ENCODE measurements at regions not wholly inside any gene's neighbourhood (a gene's known extent, or its start where the extent isn't known, plus 50 kb on each side); places are given as distances from the start of the nearest gene placed in this dataset.
"Not testable (repeated sequence)": the region's sequence is repeated elsewhere in the genome, so short reads cannot be mapped to it uniquely, and the experiment has no call there.

- no peak for DNase-seq
Observed at GRCh38 chr7:131656980-131657723, 100.7 kb upstream of the PODXL start.

DNA sequence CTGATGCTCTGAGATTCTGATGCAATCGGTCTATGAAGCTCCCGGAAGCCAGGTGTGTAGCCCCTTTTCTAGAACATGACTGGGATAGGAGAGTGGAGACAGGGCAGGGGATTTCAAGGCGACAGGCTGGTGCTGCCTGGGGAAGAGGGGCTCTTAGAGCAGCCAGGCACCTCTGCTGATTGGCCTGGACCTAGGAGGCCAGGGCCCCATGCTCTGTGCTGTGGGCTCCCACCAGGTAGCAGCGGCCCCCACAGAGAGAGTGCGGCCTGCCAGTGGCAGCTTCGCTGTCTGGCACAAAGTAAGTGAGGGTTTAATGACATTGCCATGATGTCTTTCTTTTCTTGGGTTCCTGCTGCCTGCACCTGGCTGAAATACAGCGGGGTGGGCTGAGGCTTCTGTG, 99.4 kb upstream of the PODXL start:
- DNase-seq, result no peak

DNA sequence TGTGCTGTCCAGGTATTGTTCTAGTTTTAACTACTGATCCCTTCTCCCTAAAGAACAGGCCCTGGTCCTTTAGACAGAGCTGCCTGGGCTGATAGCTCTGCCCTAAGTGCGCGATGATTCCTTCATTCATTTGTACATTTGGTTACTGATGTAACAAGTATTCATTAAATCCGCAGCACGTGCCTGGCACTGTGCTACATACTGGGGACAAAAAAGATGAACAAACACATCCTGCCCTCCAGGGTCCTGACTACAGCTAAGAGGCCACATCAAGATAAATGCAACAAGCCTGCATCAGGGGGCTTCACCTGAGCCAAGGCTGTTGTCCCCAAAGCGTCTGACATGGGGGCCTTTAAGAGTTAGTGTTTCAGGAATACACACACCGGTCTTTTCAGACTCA, 99.0 kb upstream of the PODXL start:
- no peak for DNase-seq

DNA sequence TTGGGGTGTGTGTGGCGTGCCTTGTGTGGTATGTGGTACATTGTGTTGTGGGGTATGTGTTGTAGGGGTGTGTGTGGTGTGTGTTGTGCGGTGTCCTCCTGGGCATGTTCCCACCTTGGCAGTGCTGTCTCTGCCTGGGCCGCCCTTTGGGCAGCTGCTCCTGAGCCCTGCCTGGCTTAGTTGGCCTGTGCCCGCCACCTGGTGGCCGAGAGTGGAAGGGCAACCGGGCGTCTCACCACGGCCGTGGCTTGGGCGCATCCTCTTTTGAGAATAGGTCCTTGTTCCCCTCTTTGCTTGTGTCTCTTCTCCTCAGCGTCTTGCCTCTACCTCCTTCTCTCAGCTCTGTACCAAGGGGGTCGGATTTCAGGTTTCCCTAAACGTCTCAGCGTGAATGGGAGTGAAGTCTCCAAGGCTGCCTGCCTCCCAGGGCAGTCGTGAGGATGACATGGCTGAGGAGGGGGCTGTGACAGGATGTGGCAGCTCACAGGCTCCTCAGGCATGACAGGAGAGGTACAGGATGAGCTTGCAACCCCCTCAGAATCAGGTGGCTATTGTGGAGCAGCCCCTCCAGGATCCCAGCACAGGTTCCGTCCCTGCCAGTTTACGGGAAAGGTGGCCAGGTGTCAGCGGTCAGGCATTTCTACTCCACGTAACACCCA, 98.4 kb upstream of the PODXL start:
- peak; percentile 51 for DNase-seq

- DNase-seq, result no peak
Observed at GRCh38 chr7:131654249-131654558, 97.8 kb upstream of the PODXL start.

GRCh38 chr7:131653418-131654248, 97.2 kb upstream of the PODXL start:
- no peak for DNase-seq

GRCh38 chr7:131652934-131653333, 96.5 kb upstream of the PODXL start:
- DNase-seq, result no peak

DNA sequence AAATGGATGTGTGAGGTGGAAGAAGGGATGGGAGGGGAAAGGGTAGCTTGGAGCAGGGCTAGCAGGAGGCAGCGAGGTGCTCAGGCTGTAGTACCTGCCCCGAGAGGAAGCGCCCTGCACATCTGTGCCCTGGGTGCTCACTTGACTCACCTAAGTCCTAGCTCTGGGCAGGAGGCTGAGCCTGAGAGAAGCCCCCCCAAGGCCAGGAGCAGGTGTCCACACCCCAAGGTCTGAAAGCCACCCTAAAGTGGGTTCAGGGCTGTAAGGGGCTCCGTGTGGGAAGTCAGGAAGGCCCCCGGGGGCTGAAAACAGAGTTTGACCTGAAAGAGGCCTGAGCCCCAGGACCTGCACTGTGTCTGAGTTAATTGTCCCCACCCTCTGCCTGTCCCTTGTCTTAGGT, 95.8 kb upstream of the PODXL start:
- no peak for DNase-seq

- DNase-seq, result no peak
Observed at GRCh38 chr7:131649879-131650278, 93.5 kb upstream of the PODXL start.

DNA sequence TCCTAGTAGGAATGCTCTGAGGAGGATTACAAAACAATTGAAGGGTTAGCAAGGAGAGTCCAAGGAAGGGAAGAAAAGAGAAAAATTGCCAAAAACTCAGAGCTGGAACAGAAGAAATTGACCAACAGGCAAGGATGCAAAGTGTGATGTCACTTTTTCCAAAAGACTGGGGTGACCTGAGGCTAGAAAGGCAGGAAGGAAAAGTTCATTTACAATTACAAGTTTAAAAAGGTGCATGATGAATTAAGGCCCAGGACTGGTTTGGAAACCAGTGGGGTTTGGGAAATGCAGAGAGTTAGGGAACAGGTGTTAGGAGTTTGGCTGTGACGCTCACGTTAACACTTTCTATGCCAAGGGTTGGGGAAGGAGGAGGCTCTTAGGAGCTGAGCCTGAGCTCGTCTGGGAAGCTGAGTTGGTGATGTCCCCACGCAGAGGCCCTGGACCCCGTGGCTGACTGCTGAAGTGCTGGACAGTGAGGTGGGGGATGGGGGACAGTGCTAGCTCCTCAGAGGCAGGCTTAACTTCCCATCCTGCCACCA, 92.6 kb upstream of the PODXL start:
- DNase-seq, result no peak

DNA sequence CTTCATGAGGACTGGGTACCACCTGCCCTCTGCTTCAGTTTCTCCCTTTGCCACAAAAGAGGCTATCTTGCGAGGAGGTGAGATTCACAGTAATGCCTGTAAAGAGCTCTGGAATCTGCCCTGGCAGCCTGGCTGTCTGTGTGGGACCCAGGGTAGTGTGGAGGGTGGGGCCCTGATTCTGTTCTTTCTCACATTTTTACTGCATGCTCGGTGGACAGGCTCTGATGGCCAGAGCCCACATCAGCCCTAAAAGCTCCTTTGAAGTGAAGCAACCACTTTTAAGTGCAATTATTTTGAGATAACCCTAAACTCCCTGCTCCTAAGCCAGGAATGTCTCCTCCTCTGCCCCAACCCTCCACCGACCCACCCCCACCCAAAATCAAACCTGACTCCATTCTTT, 92.1 kb upstream of the PODXL start:
- DNase-seq, result no peak

- no peak for DNase-seq
Observed at GRCh38 chr7:131646203-131646602, 89.8 kb upstream of the PODXL start.

DNA sequence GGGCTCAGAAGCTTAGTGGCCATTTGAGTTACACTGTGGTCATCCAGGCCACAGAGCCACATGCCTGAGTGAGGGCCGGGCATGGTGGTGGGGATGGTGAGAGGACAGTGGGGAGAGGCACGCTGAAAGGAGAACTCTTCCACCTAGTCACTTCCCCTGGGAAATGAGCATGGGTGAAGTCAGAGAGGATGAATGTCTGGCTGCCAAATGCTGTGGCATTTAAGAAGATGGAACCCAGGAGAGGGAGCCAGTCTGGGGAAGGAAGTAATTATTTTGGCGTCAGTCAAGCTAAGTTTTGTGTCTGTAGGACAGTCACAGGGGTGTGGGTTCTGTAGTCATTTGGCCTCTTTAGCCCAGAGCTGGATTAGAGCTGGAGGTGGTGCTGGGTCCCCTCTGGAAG, 86.0 kb upstream of the PODXL start:
- no peak for DNase-seq

GRCh38 chr7:131640686-131641085, 84.3 kb upstream of the PODXL start:
- DNase-seq, result no peak

- DNase-seq, result no peak
Observed at GRCh38 chr7:131638641-131639430, 82.4 kb upstream of the PODXL start.

DNA sequence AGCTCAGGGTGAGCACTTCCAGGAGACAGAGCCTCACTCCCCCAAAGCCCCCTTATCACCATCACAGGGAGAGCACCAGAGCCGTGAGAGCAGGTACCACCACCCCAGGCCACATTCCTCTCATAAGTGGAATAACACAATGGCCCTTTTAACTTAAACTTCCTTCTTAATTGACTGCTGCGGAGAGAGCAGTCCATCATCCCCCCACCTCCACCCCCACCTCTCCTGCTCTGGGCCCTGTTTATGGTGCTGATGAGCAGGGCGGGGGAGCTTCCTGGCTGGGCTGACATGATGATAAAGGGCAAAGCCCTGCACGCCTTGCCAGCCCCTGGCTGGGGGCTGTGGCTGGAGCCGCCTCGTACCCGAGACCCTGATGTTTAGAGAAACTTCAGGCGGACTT, 81.4 kb upstream of the PODXL start:
- no peak for DNase-seq

DNA sequence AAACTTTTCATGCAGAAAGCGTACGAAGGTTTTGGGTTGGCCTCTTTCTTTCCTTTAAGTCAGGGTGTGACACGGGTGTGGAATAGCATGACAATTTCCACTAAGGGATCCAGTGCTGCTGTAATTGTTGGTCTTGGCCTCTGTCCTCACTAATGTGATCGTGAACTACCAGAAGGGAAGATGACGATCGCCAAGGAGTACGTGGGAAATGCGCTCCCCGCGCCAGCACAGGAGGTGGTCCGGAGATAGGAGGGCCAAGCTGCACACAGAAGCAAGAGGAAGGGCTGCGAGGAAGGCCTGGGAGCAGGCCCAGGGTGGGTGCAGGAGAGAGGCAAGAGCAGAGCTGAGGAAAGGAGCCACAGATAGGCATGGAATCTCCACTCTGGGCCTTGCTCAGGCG, 79.7 kb upstream of the PODXL start:
- no peak for DNase-seq

- not testable (repeated sequence) for DNase-seq
Observed at GRCh38 chr7:131634197-131634596, 77.8 kb upstream of the PODXL start.

- no peak for DNase-seq
Observed at GRCh38 chr7:131633342-131633843, 77.0 kb upstream of the PODXL start.

DNA sequence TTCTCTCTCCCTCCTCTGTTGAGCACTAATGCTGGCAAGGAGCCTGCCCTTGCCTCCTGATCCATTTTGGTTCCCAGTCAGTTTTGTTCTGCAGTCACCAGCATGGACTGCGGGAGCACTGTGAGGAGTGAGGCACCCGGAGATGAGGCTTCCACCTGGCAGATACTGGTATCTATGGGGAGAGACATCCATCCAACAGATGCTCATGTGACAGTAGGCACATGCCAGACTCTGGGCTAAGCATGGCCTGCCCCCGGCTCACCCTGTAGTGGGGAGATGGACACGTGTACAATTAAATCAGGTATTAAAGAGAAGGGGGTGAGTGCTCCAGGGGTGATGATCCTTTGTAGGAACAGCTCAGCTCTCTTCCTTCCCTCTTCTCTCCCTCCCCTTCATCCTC, 74.0 kb upstream of the PODXL start:
- DNase-seq, result no peak

DNA sequence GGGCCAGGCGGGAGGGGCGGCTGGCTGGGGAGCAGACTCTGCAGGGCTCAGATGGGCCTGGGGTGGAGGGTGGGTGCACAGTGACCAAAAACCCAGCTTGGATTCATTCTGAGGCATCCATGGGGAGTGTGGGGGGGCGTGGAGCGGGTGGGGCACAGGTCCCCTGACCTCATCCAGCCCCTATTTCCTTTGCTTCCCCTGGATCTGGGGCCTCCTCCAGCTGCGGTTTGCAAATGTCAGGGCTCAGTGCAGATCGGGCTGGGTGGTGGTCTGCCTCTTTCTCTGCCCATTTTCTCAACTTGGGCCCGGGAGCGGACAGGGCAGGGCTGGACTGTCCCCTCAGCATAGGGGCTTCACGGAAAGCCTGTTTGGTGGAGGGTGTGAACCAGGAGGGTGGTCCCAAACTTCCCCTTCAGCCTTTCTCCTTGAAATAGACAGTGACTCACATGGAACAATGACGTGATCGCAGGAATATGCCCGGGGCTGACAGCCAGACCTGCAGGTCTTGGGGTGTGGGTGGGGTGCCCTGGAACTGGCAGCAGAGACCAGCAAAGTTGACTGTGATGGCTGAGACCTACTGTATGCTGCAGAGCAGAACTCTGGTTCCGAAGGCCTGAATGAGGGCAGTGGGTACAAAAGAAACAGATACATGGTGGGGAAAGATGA, 72.9 kb upstream of the PODXL start:
- DNase-seq, result no peak

DNA sequence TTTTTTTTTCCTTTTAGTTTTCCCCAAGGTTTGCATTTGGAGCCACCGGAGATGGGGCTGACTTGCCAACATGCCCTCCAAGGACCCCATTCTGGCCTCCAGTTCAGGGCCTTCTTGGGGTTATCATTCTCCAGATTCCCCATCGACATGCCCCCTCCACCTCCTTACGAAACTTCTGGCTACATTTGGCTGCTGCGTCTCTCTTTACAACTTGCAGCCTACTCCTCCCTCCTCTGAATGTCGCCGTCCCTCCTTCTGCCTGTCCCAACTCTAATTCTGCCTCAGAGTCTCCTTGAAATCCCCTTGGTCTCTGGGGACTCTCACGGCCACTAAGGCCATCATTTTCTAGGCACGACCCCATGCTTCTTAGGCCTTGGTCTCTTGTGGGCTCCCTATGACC, 72.2 kb upstream of the PODXL start:
- no peak for DNase-seq

All from NCI-H2029 treated with DMSO at 0.1 percent for 48 hours (cell line).